ENCODE measurements at regions not wholly inside any gene's neighbourhood (a gene's known extent, or its start where the extent isn't known, plus 50 kb on each side); places are given as distances from the start of the nearest gene placed in this dataset.
A peak's percentile ranks its signal among the peaks of the same experiment; 100 is the strongest.
"Not testable (repeated sequence)": the region's sequence is repeated elsewhere in the genome, so short reads cannot be mapped to it uniquely, and the experiment has no call there.

- H3K4me3 ChIP-seq; H3K27me3 ChIP-seq; H3K36me3 ChIP-seq; H3K27ac ChIP-seq; H3K9me3 ChIP-seq; ATAC-seq (ENCODE audit: low FRiP score in 2 of 2); H3K4me1 ChIP-seq: not testable (repeated sequence)
- peak in 1 of 2 donors; percentile 73 for DNase-seq
- WGBS, 2 donors, result 91 to 94% methylated on average over 1 to 23 of the region's 36 CpGs
Observed at GRCh38 chr6:4725136-4725760, 51.0 kb upstream of the CDYL start.

DNA sequence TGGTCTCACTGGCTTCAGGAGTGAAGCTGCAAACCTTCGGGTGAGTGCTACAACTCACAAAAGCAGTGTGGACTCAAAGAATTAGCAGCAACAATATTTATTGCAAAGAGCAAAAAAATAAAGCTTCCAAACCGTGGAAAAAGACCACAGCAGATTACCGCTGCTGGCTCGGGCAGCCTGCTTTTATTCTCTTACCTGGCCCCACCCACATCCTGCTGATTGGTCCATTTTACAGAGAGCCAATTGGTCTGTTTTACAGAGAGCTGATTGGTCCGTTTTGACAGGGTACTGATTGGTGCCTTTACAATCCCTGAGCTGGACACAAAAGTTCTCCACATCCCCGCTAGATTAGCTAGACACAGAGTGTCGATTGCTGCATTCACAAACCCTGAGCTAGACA, 51.5 kb upstream of the CDYL start:
- not testable (repeated sequence) for ATAC-seq (ENCODE audit: low FRiP score in 2 of 2)

GRCh38 chr6:4723383-4723782, 52.8 kb upstream of the CDYL start:
- Histone ChIP-seq H3K27ac (no peak overlapping the region), H3K27me3 (no peaks in the 10 kb centered on the region), H3K4me1 (no peaks in the 10 kb centered on the region), H3K9me3 (no peaks in the 10 kb centered on the region), H3K36me3 (no peaks in the 10 kb centered on the region), H3K4me3 (no peak overlapping the region)
- 81 to 86% methylated on average over 4 to 5 of the region's 6 CpGs for WGBS, 2 donors
- TF ChIP-seq POLR2AphosphoS5 (IDR thresholded peaks at IDR 0.05) (no peak), EP300 (IDR thresholded peaks at IDR 0.05) (no peak), POLR2A (IDR thresholded peaks at IDR 0.05) (no peak)
- TF ChIP-seq, protein P1, sequence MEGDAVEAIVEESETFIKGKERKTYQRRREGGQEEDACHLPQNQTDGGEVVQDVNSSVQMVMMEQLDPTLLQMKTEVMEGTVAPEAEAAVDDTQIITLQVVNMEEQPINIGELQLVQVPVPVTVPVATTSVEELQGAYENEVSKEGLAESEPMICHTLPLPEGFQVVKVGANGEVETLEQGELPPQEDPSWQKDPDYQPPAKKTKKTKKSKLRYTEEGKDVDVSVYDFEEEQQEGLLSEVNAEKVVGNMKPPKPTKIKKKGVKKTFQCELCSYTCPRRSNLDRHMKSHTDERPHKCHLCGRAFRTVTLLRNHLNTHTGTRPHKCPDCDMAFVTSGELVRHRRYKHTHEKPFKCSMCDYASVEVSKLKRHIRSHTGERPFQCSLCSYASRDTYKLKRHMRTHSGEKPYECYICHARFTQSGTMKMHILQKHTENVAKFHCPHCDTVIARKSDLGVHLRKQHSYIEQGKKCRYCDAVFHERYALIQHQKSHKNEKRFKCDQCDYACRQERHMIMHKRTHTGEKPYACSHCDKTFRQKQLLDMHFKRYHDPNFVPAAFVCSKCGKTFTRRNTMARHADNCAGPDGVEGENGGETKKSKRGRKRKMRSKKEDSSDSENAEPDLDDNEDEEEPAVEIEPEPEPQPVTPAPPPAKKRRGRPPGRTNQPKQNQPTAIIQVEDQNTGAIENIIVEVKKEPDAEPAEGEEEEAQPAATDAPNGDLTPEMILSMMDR (IDR thresholded peaks at IDR 0.05), result no peak
- DNase-seq (no peak), ATAC-seq (ENCODE audit: low FRiP score in 2 of 2) (peak in 1 of 2 donors; percentile 46)

More for the DNA sequence above, 51.5 kb upstream of the CDYL start:
- not testable (repeated sequence) for H3K9me3 ChIP-seq, DNase-seq, H3K4me1 ChIP-seq, H3K27ac ChIP-seq, H3K4me3 ChIP-seq, H3K27me3 ChIP-seq, H3K36me3 ChIP-seq
- 90 to 92% methylated on average over 7 of the region's 7 CpGs for WGBS, 2 donors

- not testable (repeated sequence) for H3K4me1 ChIP-seq; H3K36me3 ChIP-seq; ATAC-seq (ENCODE audit: low FRiP score in 2 of 2); H3K4me3 ChIP-seq; H3K27ac ChIP-seq; H3K27me3 ChIP-seq; H3K9me3 ChIP-seq; DNase-seq
- 88 to 93% methylated on average over 4 of the region's 4 CpGs for WGBS, 2 donors
Observed at GRCh38 chr6:4721368-4721767, 54.8 kb upstream of the CDYL start.

DNA sequence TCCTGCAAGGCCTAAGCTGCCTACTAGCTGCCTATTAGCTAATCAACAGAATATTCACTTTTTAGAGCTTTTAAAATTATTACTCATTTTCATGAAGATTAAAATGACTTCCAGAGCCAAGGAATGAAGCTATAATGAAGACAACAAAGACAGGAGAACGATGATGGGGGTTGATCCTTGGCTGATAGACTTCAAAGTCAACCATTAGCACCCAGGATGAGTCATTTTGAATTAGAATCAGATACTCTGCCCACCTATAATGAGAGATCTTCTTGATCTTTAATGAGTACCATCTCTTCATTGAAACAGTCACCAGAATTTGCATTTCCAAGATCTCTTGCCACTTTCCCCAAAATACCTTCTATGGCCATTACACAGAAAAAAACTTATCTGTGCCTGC, 56.7 kb upstream of the CDYL start:
- no peak for DNase-seq
- H3K4me1 ChIP-seq, result no peaks in the 10 kb centered on the region
- H3K27ac ChIP-seq, result no peak overlapping the region
- no peaks in the 10 kb centered on the region for H3K9me3 ChIP-seq
- H3K4me3 ChIP-seq, result no peak overlapping the region
- no peak for TF ChIP-seq POLR2AphosphoS5 (IDR thresholded peaks at IDR 0.05)
- TF ChIP-seq, protein P1 (IDR thresholded peaks at IDR 0.05), result no peak
- no peak for TF ChIP-seq POLR2A (IDR thresholded peaks at IDR 0.05)
- TF ChIP-seq EP300 (IDR thresholded peaks at IDR 0.05), result no peak
- no peak for ATAC-seq (ENCODE audit: low FRiP score in 2 of 2)
- WGBS, 2 donors, result 46 to 48% methylated on average over 1 of the region's 1 CpG
- H3K36me3 ChIP-seq, result no peaks in the 10 kb centered on the region
- H3K27me3 ChIP-seq, result no peaks in the 10 kb centered on the region

DNA sequence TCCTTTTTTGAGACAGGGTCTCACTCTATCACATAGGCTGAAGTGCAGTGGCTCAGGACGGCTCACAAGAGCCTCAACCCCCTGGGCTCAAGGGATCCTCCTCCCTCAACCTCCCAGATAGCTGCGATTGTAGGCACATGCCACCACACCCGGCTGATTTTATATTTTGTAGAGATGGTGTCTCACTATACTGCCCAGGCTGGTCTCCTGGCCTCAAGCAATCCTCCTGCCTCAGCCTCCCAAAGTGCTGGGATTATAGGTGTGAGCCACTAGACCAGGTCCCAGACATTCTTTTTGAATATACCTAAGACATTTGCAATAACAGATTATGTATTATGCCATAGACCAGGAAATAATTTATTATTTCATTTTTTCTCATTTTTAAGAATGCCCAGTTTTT, 58.3 kb upstream of the CDYL start:
- Histone ChIP-seq H3K9me3 (no peaks in the 10 kb centered on the region), H3K4me3 (no peak overlapping the region), H3K36me3 (no peaks in the 10 kb centered on the region), H3K27me3 (no peaks in the 10 kb centered on the region), H3K4me1 (no peaks in the 10 kb centered on the region), H3K27ac (no peak overlapping the region)
- TF ChIP-seq, protein P1 (IDR thresholded peaks at IDR 0.05), result no peak
- TF ChIP-seq POLR2AphosphoS5 (IDR thresholded peaks at IDR 0.05) (no peak), POLR2A (IDR thresholded peaks at IDR 0.05) (no peak), EP300 (IDR thresholded peaks at IDR 0.05) (no peak)
- no peak for DNase-seq
- no peak for ATAC-seq (ENCODE audit: low FRiP score in 2 of 2)
- 92 to 95% methylated on average over 3 of the region's 3 CpGs for WGBS, 2 donors
